Cerebellar cortex (tissue), 1 donor: ENCODE measurements at regions not wholly inside any gene's neighbourhood (a gene's known extent, or its start where the extent isn't known, plus 50 kb on each side); places are given as distances from the start of the nearest gene placed in this dataset.

Experiments used
- DNase-seq: peaks from one replicate; pipeline ENCODE4 v3.0.0-alpha.2; 2015; ENCODE audit warnings: low spot score

DNA sequence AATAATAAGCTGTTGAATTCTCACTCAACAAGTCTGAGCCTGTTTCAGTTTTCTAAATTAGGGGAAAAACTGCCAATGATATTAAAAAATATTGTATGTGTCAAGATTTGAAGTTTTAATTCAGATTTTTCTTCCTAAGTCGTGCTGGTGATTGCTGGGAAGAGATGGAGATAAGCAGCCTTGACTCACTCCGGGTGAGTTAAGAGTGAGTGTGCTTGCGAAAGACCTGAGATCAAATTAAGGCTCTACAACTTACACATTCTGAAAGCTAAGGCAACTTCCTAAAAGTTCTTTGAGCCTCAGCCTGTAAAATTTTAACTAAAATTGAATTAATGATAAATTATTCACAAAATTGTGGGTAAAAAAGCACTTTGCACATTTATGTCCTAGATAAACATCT lies 1441.2 kb downstream of the PCDH7 start:
- no peak for DNase-seq

DNA sequence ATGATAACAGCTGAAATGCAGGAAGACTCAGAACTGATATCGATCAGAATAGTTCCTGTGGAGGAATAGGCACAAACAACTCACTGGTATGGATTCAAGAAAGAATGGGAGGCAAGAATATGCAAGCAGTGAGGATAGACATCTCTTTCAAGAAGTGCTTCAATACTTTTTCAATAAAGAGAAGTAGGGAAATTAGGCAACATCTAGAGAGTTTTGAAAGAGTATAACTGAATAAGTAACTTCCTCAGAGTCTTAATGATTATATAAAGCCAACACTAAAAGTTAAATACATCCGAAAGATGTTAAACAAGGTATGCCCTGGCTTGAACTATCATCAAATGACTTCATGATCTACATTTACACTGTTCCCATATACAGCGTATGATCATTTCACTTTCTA lies 1443.0 kb downstream of the PCDH7 start:
- no peak for DNase-seq

DNA sequence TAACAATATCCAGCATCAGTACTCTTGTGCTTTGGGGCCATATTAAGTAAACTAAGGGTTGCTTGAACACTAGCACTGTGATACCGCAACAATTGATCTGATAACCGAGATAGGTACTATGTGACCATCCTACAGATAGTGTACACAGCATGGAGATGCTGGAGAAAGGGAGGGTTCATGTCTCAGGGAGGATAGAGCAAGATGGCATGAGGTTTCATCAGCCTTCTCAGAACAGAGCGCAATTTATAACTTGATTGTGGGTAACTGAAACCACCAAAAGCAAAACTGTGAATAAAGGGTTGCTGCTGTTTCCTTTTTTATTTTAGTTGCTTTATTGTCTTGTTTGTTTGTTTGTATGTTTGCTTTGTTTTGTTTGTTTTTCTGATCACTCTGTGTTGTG lies 1449.7 kb downstream of the PCDH7 start:
- no peak for DNase-seq

DNA sequence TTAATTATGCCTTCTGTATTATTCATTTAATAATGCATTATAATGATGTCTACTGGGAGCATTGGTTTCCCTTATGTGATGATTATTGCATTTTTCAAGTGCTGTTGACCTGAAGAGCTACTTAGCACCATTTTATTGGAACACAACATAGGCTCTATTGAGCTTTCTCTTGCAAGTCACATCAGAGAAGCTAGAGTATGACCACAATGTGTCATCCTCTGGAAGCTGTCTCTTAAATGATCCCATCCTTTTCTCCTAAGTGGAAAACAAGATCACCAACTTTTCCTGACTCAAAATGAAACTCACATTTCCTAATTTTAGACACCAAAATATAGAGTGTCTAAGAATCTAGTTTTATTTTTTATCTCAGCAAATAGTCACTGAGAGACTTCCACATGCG lies 1451.9 kb downstream of the PCDH7 start:
- DNase-seq = no peak

DNA sequence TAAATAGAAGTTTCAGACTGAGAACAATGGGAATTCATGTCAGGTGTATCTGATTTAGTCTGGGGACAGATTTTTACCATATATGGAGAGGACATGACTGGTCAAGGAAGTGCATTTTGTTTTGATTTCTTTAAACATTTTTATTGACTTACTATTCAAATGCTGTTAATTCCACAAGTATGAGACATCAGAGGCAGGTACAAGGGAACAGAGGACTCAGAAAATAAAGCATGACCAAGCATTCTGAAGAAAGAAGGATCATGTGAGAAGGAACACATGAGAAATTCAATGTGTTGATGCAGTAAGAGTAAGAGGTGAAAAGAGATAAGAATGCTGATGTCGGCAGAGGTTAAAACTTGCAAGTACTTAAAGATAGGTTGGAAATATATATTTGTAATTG lies 1452.6 kb downstream of the PCDH7 start:
- no peak for DNase-seq

DNA sequence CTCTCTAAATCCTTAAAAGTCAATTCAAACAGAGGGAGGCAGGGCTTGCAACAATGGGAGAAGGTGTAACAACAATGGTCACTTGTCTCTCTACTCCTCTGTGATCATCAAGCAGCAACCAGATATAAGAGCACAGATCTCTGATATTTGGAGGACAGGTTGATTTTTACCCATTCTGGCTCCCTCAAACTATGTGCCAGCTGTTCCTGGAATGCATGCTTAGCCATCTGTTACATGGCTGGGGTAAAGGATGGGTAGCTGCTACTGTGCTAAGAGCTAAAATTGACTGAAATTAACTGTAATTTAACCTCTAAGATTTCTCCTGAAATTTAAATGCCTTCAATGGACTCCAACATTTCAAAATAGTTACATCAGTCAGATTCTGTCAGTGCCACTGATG lies 1459.9 kb downstream of the PCDH7 start:
- no peak for DNase-seq

DNA sequence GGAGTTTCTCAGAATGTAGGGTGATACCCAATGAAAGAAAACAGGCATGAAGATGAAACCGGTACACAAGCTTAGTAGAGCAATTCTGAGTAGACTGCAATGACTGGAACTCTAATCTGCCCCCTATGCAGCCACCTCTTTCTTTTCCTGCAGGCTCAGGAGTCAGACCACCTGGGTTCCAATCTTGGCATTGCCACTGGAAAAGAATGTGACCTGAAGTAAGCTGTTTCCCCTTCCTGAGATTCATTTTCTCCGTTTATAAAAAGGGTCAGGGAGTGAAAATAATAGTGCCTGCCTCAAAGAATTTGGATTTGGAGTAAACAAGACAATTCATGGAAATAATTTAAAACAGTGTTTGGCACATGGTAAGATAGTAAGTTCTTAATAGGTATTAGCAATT lies 1464.0 kb downstream of the PCDH7 start:
- DNase-seq = no peak

DNA sequence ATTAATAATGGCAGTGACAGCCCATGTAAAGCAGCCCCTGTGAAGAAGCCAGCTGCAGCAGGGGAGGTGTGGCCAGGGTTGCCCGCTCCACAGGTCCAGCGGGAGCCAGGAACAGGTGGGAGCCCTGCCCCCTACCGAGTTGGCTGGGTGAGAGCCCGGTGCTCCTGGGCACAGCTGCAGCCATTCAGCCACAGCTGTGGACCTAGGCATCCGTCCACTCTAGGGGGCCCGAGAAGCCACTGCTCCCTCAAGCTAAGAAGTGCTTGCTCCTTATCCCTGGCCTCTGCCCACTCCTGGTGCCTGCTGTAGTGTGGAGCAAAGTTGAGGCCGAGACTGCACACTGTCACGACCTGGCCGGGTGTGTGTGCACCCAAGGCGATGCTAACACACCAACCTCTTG lies 1469.0 kb downstream of the PCDH7 start:
- no peak for DNase-seq

DNA sequence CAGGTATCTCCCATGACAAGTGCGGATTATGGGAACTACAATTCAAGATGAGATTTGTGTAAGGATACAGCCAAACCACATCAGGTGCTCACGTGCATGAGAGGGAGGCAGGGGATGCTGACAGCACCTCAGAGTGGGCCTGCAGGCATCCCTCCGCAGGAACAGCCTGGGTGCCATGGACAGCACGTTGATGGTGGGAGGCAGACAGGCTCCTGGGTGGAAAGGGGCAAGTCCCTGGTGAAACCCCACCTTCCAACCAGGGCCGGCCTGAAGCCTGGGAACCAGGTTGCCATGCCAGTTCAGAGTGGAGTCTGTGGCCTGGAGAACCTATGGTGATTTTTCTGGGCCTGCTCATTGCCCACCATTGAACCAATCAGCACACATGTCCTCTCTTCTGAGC lies 1469.6 kb downstream of the PCDH7 start:
- DNase-seq = no peak

DNA sequence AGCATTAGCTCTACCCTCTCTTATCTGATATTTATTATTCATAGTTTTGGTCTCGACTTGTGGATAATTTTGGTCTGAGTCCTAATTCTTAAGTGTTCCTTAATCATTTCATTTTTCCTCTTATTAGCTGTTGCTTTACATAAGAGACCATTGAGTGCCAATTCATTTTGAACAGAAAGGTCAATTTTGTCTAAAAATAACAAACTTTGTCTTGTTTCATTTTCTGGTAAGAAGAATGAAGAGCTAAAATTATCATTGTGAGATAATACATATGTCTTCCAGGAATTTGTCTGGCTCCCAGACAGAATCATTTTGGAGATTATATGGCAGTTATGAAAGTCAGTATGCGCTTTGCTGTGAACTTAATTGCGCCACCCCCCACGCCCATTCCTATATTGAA lies 1471.8 kb downstream of the PCDH7 start:
- no peak for DNase-seq

DNA sequence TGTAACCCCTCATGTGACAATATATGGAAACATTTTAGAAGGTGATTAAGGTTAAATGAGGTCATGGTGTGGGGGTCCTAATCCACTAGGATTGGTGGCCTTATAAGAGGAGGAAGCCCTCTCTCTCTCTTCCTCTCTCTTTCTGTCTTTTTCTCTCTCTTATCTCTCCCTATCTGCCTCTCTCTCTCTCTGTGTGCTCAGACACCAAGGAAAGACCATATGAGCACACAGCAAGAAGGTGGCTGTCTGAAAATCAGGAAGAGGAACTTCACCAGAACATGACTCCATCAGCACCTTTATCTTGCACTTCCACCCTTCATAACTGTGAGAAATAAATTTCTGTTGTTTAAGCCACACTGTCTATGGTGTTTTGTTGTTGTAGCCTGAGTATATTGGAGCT lies 1472.2 kb downstream of the PCDH7 start:
- no peak for DNase-seq

DNA sequence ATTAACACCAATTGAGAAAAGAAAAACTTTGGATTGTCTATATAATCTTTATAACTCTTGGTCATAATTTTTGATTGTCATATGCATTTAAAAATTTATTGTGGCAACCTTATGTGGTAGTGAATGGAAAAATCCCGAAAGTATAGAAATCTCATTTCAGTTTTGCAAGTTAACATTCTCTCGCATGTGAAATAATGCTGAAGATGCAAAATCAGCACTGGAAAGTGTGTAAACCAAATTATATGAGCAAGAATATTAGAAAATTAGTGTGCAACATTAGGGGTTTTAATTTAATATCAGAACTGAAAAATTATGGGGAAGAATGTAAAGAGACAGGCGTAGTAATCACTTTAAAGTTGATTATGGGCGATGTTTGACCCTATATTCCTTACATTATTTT lies 1472.8 kb downstream of the PCDH7 start:
- DNase-seq = no peak

DNA sequence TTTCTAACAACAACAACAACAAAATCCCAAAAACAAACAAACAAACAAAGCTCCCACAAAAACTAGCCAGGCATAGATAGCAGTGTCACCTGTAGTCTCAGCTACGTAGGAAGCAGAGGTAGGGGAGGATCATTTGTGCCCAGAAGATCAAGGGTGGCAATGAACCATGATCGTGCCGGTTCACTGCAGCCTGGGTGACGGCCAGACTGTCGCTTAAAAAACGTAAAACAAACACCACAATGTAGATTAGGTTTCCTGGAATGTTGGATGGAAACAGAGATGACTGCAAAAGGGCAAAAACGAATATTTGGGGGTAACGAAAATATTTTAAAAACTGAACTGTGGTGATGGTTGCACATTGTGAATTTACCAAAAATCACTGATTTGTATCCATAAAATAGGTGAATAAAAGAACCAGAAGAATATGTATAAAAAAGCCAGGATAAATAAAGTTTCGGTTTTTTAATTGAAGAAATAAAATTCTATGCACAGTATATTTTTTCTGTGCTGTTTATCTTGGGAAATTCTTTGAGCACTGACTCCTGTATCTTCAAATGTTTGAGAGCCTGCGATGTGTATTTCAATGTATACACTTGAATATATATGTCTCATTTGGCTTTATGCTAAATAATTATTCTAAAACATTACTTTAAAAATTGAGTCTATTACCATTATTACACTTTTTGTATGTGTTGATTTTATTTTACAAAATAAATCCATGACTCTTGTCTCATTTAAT lies 1477.0 kb downstream of the PCDH7 start:
- DNase-seq = no peak

DNA sequence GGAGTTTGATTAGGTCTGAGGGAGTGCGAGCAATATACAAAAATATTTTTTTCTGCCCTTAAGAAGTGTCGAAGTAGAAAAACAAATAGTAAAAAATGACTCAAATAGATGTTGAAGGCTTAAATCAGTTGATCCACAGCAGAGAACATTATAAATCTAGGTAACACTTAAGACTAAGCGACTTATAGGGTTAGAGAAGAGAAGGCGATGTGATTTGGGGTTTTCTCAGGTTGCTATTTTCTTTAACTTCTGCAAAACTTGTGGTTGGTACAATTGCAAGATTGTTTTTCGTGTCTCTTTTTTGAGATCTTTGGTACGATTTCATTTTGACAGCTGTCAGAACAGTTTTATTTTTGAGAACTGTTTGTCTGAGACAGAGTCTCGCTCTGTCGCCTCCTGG lies 1479.5 kb downstream of the PCDH7 start:
- no peak for DNase-seq

DNA sequence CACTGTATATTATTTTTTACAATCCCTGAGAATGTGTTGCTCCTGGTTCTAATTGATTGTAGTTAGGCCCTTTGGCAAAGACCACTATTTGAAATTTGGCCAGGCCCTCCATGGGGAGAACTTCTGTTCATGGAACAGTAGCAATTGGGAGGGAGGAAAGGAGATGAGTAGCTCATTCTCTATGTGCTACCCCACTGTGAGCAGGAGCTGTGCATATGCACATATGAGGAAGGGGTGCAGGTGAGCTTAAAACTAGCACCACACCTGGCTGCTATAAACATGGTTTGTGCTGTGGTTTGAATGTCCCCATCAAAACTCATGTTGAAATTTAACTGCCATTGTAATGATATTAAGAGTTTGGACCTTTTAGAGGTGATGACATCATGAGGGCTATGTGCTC lies 1483.2 kb downstream of the PCDH7 start:
- no peak for DNase-seq

DNA sequence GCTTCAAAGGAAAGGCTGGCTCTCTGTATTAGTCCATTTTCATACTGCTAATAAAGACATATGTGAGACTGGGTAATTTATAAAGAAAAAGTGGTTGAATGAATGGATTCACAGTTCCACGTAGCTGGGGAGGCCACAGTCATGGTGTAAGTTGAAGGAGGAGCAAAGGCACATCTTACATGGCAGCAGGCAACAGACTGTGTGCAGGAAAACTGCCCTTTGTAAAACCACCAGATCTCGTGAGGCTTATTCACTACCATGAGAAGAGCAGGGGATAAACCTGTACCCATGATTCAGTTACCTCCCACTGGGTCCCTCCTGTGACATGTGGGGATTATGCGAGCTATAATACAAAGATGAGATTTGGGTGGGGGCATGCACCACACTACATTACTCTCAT lies 1486.6 kb downstream of the PCDH7 start:
- no peak for DNase-seq

DNA sequence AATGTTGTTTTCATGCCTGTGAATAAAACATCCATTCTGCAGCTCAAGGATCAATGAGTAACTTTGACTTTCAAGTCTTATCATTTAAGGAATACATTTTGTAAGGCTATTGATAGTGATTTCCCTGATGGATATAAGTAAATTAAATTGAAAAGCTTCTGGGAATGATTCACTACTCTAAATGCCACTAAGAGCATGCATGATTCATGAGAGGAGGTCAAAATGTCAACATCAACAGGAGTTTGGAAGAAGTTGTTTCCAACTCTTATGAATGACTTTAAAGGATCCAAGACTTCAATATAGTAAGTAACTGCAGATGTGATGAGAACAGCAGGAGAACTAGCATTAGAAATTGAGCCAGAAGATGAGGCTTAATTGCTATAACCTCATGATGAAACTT lies 1487.3 kb downstream of the PCDH7 start:
- DNase-seq = no peak

DNA sequence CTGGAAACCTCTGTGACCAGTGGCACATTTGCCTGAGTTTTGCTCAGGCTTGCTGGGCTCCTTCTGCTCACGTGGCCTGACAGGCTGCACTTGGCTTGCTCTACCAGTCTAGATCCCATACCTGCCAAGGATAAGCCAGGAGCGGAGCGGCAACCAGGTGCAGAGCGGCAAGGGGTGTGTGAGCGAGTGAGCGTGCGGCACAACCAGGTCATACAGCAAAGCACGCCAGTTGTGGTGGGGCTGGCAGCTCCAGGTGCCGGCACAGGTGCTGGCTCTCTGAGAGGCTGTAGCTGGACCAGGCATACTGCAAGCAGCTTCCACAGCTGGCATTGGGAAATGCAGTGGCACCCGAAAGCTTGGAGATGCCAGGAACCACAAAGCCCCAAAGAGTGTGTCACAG lies 1495.1 kb downstream of the PCDH7 start:
- DNase-seq = no peak

DNA sequence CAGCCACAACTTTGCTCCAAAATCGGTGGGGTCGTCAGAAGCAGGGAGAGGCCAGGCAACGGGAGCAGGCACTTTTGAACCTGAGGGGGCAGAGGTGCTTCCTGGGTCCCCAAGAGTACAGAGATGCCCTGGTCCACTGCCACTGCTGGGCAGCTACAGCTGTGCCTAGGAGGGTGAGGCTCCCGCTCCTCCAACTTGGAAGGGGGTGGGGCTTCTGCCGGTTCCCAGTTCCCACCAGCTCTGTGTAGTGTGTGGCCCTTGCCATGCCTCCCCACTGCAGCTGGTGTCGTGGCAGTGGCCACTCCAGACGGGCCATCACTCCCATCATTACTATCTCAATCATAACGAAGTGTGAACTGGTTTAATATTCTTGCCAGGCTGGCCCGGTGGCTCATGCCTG lies 1496.3 kb downstream of the PCDH7 start:
- no peak for DNase-seq

DNA sequence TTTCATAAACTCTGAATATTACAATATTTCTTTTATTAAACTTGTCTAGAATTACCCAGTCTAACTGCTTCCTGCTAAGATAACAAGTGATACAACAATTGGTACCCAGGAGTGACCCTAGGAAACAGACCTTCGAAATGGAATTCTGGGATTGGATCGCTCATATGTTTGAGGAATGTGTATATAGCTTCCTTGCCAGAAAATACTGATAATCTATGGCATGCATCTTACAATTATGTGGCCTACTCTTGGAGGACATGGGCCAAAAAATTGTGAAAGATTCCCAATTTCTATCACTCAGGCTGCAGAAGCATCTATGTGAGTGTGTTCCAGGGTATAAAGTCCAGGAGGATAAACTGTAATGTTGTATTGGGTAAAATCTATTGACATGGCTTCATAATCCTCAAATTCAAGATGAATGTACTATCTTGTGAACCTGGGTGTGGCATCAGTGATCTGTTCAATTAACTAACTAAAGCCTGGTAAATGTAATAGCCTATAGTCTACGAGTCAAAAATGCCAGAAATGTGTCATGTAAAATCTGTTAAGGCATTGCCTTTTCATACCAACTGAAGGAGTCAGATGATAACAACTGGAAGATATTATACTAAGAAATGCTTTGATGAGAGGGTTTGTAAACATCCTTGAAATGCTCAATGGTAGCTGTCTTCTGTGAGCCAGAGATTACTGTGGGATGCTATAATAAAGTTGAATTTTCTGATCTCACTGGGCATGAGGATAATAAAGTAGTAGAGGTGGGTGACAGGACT lies 1499.3 kb downstream of the PCDH7 start:
- DNase-seq = no peak

DNA sequence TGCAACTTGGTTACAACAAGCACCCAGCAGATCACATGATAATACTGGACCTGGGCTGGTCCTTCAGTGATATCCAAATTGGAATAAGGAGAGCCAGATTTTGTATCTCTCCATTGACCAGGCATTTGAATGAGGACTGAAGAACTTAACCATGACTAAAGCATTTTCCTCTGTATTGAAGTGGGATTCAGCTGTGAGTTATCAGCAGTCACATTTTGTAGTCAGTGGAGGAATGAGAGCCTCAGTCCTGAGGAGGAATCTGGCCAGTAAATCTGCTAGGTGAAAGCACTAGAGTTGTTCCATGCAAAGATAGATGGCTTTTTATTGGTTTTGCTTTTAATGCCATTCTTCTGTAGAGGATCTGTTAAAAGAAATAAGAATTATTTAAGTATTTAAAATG lies 1506.0 kb downstream of the PCDH7 start:
- DNase-seq = no peak

DNA sequence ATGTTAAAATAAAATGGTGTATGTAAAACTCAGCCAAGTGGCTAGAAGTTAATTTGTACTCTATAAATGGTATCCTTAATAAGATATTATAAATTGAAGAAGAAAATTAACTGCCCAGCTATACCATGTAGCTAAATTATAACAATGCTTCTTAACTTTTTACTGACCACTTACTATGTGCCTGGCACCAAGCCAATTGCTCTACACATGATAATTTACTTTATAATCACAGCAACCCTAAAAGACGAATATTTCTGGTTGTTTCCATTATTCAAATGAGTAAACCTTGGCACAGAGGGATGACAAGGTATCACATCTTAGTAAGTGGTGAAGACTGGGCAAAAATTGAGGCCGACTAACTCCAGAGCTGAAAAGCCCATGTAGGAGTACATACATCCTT lies 1506.6 kb downstream of the PCDH7 start:
- no peak for DNase-seq

DNA sequence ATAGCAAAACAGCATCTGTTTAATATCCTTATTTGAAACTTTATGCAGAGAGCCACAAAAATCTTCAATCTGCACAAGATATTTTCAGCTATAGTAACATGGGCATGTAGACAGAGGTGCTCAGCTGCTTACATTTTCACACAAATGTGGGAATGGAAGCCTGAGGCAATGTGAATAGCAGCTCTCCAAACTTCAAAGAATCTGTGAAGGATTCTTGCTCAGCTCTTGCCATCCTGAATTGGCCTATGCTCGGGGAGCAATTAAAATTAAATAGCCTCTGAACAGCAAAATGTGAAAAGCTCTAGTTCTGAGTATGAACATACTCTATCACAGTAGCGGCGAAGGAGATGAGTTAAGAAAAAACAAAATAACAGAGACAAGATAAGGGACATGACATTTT lies 1523.8 kb downstream of the PCDH7 start:
- no peak for DNase-seq

DNA sequence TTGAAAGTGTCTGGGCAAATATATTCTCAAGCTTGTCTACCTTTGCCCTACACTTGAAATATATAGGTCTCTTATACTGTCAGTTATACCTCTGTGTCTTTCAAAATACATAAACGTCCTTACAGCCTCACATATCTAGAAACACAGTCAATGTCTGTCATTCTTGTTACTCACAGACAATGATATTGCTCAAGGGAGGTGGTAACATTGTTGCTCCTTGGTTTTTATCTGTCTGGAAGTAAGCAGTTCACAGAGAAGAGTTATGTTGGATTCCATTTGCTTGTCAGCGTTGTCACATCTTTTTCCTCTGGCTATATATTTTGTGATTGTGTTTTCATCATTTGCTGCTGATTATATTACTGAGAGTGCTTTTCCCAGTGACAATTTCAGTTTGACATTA lies 1528.9 kb downstream of the PCDH7 start:
- no peak for DNase-seq
